Astrocyte (in vitro differentiated cells and primary cell): ENCODE measurements at regions not wholly inside any gene's neighbourhood (a gene's known extent, or its start where the extent isn't known, plus 50 kb on each side); places are given as distances from the start of the nearest gene placed in this dataset.
A peak's percentile ranks its signal among the peaks of the same experiment; 100 is the strongest.

ENCODE experiments used
- DNase-seq: peaks from one replicate; pipeline ENCODE4 v3.0.0-alpha.2; 2010; ENCODE audit warnings: low read depth
- FAIRE-seq: peaks from 2 replicates; lab custom pipeline; 2011; peaks lifted over from hg19 to GRCh38; lab: Jason Lieb, UNC
- H2AFZ ChIP-seq: 2 replicates; pipeline ENCODE4 v1.6.0; 2012; ENCODE audit warnings: low read depth, low read length, inconsistent platforms
- H3K27ac ChIP-seq: 2 replicates; pipeline ENCODE4 v1.5.1; 2011; ENCODE audit warnings: low read depth, low read length, inconsistent platforms
- H3K27me3 ChIP-seq: 2 replicates; pipeline ENCODE4 v1.6.0; 2011; ENCODE audit warnings: low read length, inconsistent platforms; ENCODE audit not compliant: insufficient read depth
- H3K36me3 ChIP-seq: 2 replicates; pipeline ENCODE4 v1.5.1; 2011; ENCODE audit warnings: low read length, inconsistent platforms; ENCODE audit not compliant: insufficient read depth
- H3K4me1 ChIP-seq: 2 replicates; pipeline ENCODE4 v1.5.1; 2011; ENCODE audit warnings: low read length, inconsistent platforms; ENCODE audit not compliant: insufficient read depth
- H3K4me2 ChIP-seq: 2 replicates; pipeline ENCODE4 v1.6.0; 2012; ENCODE audit warnings: low read length, inconsistent platforms
- H3K4me3 ChIP-seq: 2 replicates; pipeline ENCODE4 v1.5.1; 2011; ENCODE audit warnings: low read depth, mild to moderate bottlenecking, low read length, inconsistent platforms; ENCODE audit not compliant: insufficient read depth
- H3K79me2 ChIP-seq: 2 replicates; pipeline ENCODE4 v1.6.0; 2012; ENCODE audit warnings: mild to moderate bottlenecking, low read length, inconsistent platforms; ENCODE audit not compliant: insufficient read depth
- H3K9ac ChIP-seq: 2 replicates; pipeline ENCODE4 v1.6.0; 2012; ENCODE audit warnings: mild to moderate bottlenecking, low read length, inconsistent platforms
- H3K9me3 ChIP-seq: 2 replicates; pipeline ENCODE4 v1.5.1; 2012; ENCODE audit warnings: low read depth, mild to moderate bottlenecking, low read length, inconsistent platforms; ENCODE audit not compliant: insufficient read depth
- H4K20me1 ChIP-seq: 2 replicates; pipeline ENCODE4 v1.6.0; 2012; ENCODE audit warnings: low read length, inconsistent platforms; ENCODE audit not compliant: insufficient read depth
- H3K27ac Mint-ChIP-seq: one replicate; pipeline ENCODE4 v1.8.0; 2021; ENCODE audit warnings: mild to moderate bottlenecking, mixed read lengths; ENCODE audit not compliant: unreplicated experiment
- H3K27me3 Mint-ChIP-seq: one replicate; pipeline ENCODE4 v1.8.0; 2021; ENCODE audit warnings: low read depth, mixed read lengths; ENCODE audit not compliant: unreplicated experiment
- H3K36me3 Mint-ChIP-seq: one replicate; pipeline ENCODE4 v1.8.0; 2021; ENCODE audit warnings: low read depth, mixed read lengths; ENCODE audit not compliant: unreplicated experiment
- H3K4me1 Mint-ChIP-seq: one replicate; pipeline ENCODE4 v1.8.0; 2021; ENCODE audit warnings: low read depth, mixed read lengths; ENCODE audit not compliant: unreplicated experiment
- H3K4me3 Mint-ChIP-seq: one replicate; pipeline ENCODE4 v1.8.0; 2021; ENCODE audit warnings: mild to moderate bottlenecking, moderate library complexity, mixed read lengths; ENCODE audit not compliant: unreplicated experiment
- H3K9me3 Mint-ChIP-seq: one replicate; pipeline ENCODE4 v1.8.0; 2021; ENCODE audit warnings: mild to moderate bottlenecking, mixed read lengths; ENCODE audit not compliant: unreplicated experiment
- CTCF ChIP-seq: IDR thresholded peaks from 2 replicates; pipeline ENCODE4 v1.5.1; 2011; ENCODE audit warnings: low read depth, mild to moderate bottlenecking, inconsistent platforms, low read length, moderate library complexity; ENCODE audit not compliant: insufficient read depth
- EZH2 ChIP-seq: IDR thresholded peaks from 2 replicates; pipeline ENCODE4 v1.6.1; 2012; ENCODE audit warnings: mild to moderate bottlenecking, low read length, inconsistent platforms; ENCODE audit not compliant: insufficient read depth

GRCh38 chr4:147059064-147059731 lies 113.5 kb upstream of the TTC29 start:
- H3K4me1 Mint-ChIP-seq: peaks cover 14% of the 10 kb centered on the region
- H3K27ac Mint-ChIP-seq: no peak overlapping the region
- no peaks in the 10 kb centered on the region for H3K36me3 Mint-ChIP-seq

GRCh38 chr4:147060151-147060931 lies 114.7 kb upstream of the TTC29 start:
- Mint-ChIP-seq H3K4me1 (peaks cover 14% of the 10 kb centered on the region), H3K4me3 (no peak overlapping the region), H3K9me3 (no peaks in the 10 kb centered on the region), H3K27me3 (no peaks in the 10 kb centered on the region), H3K36me3 (no peaks in the 10 kb centered on the region), H3K27ac (peak overlapping the region; percentile 16)
- no peaks in the 10 kb centered on the region for H4K20me1 ChIP-seq
- FAIRE-seq (peak; percentile 84), DNase-seq (peak; percentile 94)
- peak overlapping the region; percentile 70 for H3K27ac ChIP-seq
- H3K36me3 ChIP-seq: no peaks in the 10 kb centered on the region
- no peaks in the 10 kb centered on the region for H3K27me3 ChIP-seq
- no peaks in the 10 kb centered on the region for H3K79me2 ChIP-seq
- H3K4me2 ChIP-seq: peak overlapping the region; percentile 39
- TF ChIP-seq EZH2: no peak
- TF ChIP-seq CTCF: no peak
- no peak overlapping the region for H2AFZ ChIP-seq
- peak overlapping the region; percentile 41 for H3K9ac ChIP-seq
- peaks cover 13% of the 10 kb centered on the region for H3K4me1 ChIP-seq
- H3K4me3 ChIP-seq: no peak overlapping the region
- no peaks in the 10 kb centered on the region for H3K9me3 ChIP-seq

More at GRCh38 chr4:147059064-147059731, 113.5 kb upstream of the TTC29 start:
- H3K36me3 ChIP-seq: no peaks in the 10 kb centered on the region
- peaks cover 13% of the 10 kb centered on the region for H3K4me1 ChIP-seq
- no peak for TF ChIP-seq CTCF
- TF ChIP-seq EZH2: no peak
- H3K9me3 Mint-ChIP-seq: no peaks in the 10 kb centered on the region
- no peaks in the 10 kb centered on the region for H3K9me3 ChIP-seq
- H3K27ac ChIP-seq: no peak overlapping the region
- H3K27me3 ChIP-seq: no peaks in the 10 kb centered on the region
- H3K4me2 ChIP-seq: no peak overlapping the region
- H3K4me3 Mint-ChIP-seq: no peak overlapping the region
- H3K4me3 ChIP-seq: no peak overlapping the region
- no peaks in the 10 kb centered on the region for H3K27me3 Mint-ChIP-seq
- no peak for DNase-seq
- H2AFZ ChIP-seq: no peak overlapping the region
- no peaks in the 10 kb centered on the region for H4K20me1 ChIP-seq
- FAIRE-seq: no peak
- H3K79me2 ChIP-seq: no peaks in the 10 kb centered on the region
- no peak overlapping the region for H3K9ac ChIP-seq

GRCh38 chr4:147064856-147065255 lies 119.2 kb upstream of the TTC29 start:
- H3K79me2 ChIP-seq: no peaks in the 10 kb centered on the region
- Mint-ChIP-seq H3K27me3 (no peaks in the 10 kb centered on the region), H3K4me3 (no peak overlapping the region), H3K4me1 (peaks cover 14% of the 10 kb centered on the region), H3K36me3 (no peaks in the 10 kb centered on the region), H3K9me3 (peaks cover 3% of the 10 kb centered on the region), H3K27ac (no peak overlapping the region)
- H3K4me2 ChIP-seq: no peak overlapping the region
- TF ChIP-seq EZH2: no peak
- TF ChIP-seq CTCF: no peak
- FAIRE-seq (no peak), DNase-seq (no peak)
- no peaks in the 10 kb centered on the region for H4K20me1 ChIP-seq
- H2AFZ ChIP-seq: no peak overlapping the region
- H3K36me3 ChIP-seq: no peaks in the 10 kb centered on the region
- peaks cover 11% of the 10 kb centered on the region for H3K4me1 ChIP-seq
- no peak overlapping the region for H3K27ac ChIP-seq
- no peaks in the 10 kb centered on the region for H3K27me3 ChIP-seq
- no peak overlapping the region for H3K4me3 ChIP-seq
- H3K9me3 ChIP-seq: no peaks in the 10 kb centered on the region
- H3K9ac ChIP-seq: no peak overlapping the region
